ENCODE measurements at regions not wholly inside any gene's neighbourhood (a gene's known extent, or its start where the extent isn't known, plus 50 kb on each side); places are given as distances from the start of the nearest gene placed in this dataset.

DNA sequence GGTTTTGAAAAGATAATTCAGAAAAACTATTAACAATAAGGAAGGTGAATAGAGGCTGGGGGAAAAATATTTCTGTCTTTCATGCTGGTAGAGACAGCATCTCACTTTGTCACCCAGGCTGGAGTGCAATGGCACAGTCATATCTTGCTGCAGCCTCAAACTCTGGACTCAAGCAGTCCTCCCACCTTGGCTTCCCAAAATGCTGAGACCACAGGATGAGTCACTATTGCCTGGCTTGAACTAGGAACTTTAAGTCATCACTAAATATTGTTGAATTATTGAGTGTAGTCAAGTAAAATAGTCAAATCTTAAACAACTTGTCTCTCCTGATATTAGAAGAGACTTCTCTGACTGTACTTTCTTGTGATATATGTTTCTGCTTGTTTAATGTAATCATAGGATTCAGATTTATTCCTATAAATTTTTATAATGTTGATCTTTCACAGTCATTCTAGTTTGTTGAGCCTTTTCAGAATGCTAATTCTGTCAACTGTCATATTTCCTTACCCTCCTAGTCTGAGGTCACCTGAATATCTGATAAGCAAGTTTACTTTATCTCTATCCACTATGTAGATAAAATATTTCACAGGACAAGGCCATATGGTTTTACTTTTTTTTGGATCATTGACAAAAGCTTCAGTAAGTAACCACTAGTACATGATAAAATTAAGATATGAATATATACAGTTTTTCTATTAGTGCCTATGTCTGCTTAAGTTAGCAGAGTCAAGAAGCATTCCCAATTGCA lies 1696.5 kb downstream of the MAT2B start:
- TF ChIP-seq CTCF (IDR thresholded peaks at IDR 0.05; ENCODE audit: low read depth, low read length) (no peak), MYC (IDR thresholded peaks at IDR 0.05; ENCODE audit: low read depth, low read length) (no peak), POLR2A (IDR thresholded peaks at IDR 0.05; ENCODE audit: extremely low read depth, insufficient read length) (no peak)

All from NB4 (cell line).